ENCODE measurements at regions not wholly inside any gene's neighbourhood (a gene's known extent, or its start where the extent isn't known, plus 50 kb on each side); places are given as distances from the start of the nearest gene placed in this dataset.

- no peak for DNase-seq
These were observed 2584.1 kb upstream of the PCDH20 start for GRCh38 chr13:63999614-64000305.

GRCh38 chr13:63983366-63983765 is 2567.7 kb upstream of the PCDH20 start:
- DNase-seq = no peak

GRCh38 chr13:63979951-63980350 is 2564.3 kb upstream of the PCDH20 start:
- no peak for DNase-seq

- DNase-seq = no peak
These were observed 2556.7 kb upstream of the PCDH20 start for GRCh38 chr13:63972328-63972727.

- no peak for DNase-seq
These were observed 2539.0 kb upstream of the PCDH20 start for GRCh38 chr13:63954683-63955082.

GRCh38 chr13:63948045-63948444 is 2532.4 kb upstream of the PCDH20 start:
- no peak for DNase-seq

GRCh38 chr13:63944911-63945310 is 2529.3 kb upstream of the PCDH20 start:
- DNase-seq = no peak

- no peak for DNase-seq
These were observed 2526.7 kb upstream of the PCDH20 start for GRCh38 chr13:63942372-63942771.

GRCh38 chr13:63938851-63939250 is 2523.2 kb upstream of the PCDH20 start:
- no peak for DNase-seq

- DNase-seq = no peak
These were observed 2494.9 kb upstream of the PCDH20 start for GRCh38 chr13:63910511-63910910.

GRCh38 chr13:63909726-63910375 is 2494.2 kb upstream of the PCDH20 start:
- DNase-seq = no peak

- no peak for DNase-seq
These were observed 2486.5 kb upstream of the PCDH20 start for GRCh38 chr13:63902141-63902540.

- no peak for DNase-seq
These were observed 2486.0 kb upstream of the PCDH20 start for GRCh38 chr13:63901630-63902029.

- no peak for DNase-seq
These were observed 2484.8 kb upstream of the PCDH20 start for GRCh38 chr13:63900406-63900805.

- DNase-seq = no peak
These were observed 2480.7 kb upstream of the PCDH20 start for GRCh38 chr13:63896321-63896720.

GRCh38 chr13:63882052-63882451 is 2466.4 kb upstream of the PCDH20 start:
- no peak for DNase-seq

GRCh38 chr13:63880705-63881104 is 2465.1 kb upstream of the PCDH20 start:
- no peak for DNase-seq

- no peak for DNase-seq
These were observed 2458.3 kb upstream of the PCDH20 start for GRCh38 chr13:63873936-63874335.

GRCh38 chr13:63864171-63864902 is 2448.7 kb upstream of the PCDH20 start:
- DNase-seq = no peak

GRCh38 chr13:63855457-63856118 is 2439.9 kb upstream of the PCDH20 start:
- DNase-seq = no peak

- DNase-seq = no peak
These were observed 2438.2 kb upstream of the PCDH20 start for GRCh38 chr13:63853816-63854215.

- DNase-seq = no peak
These were observed 2435.9 kb upstream of the PCDH20 start for GRCh38 chr13:63851526-63851925.
